ENCODE measurements at regions not wholly inside any gene's neighbourhood (a gene's known extent, or its start where the extent isn't known, plus 50 kb on each side); places are given as distances from the start of the nearest gene placed in this dataset.

DNA sequence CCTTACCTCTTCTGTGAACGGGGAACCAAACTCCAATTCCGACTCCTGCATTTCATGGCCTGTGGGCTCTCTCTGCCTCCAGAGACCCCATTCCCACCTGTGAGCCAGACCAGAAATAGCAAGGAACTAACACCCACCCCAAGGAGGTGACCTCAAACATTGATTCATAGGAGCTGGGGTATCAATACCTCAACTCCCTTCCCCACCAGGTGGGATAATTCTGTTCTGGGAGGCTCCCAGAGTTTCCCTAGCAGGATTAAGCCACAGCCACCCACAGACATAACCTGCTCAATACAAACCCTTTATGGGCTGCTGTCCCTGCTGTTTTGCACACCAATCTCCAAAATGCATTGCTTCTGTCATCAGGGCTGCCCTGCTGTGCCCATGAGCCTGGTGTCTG is 59.6 kb upstream of the FOXF1 start:
- Histone ChIP-seq H3K9me3 (no peaks in the 10 kb centered on the region), H3K27me3 (replicated peaks; ENCODE audit: insufficient read depth) (no peaks in the 10 kb centered on the region), H3K27ac (no peak overlapping the region), H3K36me3 (no peaks in the 10 kb centered on the region), H3K4me1 (replicated peaks) (no peaks in the 10 kb centered on the region), H3K4me3 (no peak overlapping the region)
- 100% methylated on average over 2 of the region's 2 CpGs for WGBS
- DNase-seq (ENCODE audit: low spot score), result no peak
- TF ChIP-seq, protein P1, sequence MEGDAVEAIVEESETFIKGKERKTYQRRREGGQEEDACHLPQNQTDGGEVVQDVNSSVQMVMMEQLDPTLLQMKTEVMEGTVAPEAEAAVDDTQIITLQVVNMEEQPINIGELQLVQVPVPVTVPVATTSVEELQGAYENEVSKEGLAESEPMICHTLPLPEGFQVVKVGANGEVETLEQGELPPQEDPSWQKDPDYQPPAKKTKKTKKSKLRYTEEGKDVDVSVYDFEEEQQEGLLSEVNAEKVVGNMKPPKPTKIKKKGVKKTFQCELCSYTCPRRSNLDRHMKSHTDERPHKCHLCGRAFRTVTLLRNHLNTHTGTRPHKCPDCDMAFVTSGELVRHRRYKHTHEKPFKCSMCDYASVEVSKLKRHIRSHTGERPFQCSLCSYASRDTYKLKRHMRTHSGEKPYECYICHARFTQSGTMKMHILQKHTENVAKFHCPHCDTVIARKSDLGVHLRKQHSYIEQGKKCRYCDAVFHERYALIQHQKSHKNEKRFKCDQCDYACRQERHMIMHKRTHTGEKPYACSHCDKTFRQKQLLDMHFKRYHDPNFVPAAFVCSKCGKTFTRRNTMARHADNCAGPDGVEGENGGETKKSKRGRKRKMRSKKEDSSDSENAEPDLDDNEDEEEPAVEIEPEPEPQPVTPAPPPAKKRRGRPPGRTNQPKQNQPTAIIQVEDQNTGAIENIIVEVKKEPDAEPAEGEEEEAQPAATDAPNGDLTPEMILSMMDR (IDR thresholded peaks at IDR 0.05), result no peak
- TF ChIP-seq POLR2A (IDR thresholded peaks at IDR 0.05) (no peak), POLR2AphosphoS5 (IDR thresholded peaks at IDR 0.05) (no peak)
- intact Hi-C loops (cut with DNase I), result no loop called here

DNA sequence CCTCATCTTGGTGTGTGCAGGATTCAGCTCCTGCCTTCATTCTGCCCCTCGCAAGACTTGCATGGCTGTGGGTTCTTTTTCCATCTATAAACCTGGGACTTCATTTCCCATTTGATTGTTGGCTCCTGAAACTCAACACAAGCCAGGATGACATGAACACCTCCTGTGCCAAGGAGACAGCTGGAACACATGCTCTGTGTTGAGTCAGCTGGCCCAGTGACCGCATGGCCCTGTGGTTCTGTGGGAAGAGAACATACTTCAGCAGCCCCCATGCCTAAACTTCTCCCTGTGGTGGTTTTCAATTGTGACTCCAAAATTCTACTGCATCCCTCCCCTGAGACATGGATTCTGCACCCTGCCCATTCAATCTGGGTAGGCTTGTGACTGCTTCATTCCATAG is 57.9 kb upstream of the FOXF1 start:
- intact Hi-C loops (cut with DNase I), result no loop called here

GRCh38 chr16:86455116-86455515 is 55.2 kb upstream of the FOXF1 start:
- intact Hi-C loops (cut with DNase I), result loop anchor here (5.0 kb wide), 1 partner anchor 42 kb away; no protein-coding TSS in a partner anchor
- H3K27me3 ChIP-seq (replicated peaks; ENCODE audit: insufficient read depth), result no peaks in the 10 kb centered on the region
- no peak overlapping the region for H3K4me3 ChIP-seq
- TF ChIP-seq POLR2A (IDR thresholded peaks at IDR 0.05), result no peak
- TF ChIP-seq, protein P1 (IDR thresholded peaks at IDR 0.05), result no peak
- no peak for TF ChIP-seq POLR2AphosphoS5 (IDR thresholded peaks at IDR 0.05)
- H3K9me3 ChIP-seq, result no peaks in the 10 kb centered on the region
- no peak for DNase-seq (ENCODE audit: low spot score)
- no peaks in the 10 kb centered on the region for H3K36me3 ChIP-seq
- WGBS, result 77% methylated on average over 10 of the region's 10 CpGs
- no peak overlapping the region for H3K27ac ChIP-seq
- no peaks in the 10 kb centered on the region for H3K4me1 ChIP-seq (replicated peaks)

More for the DNA sequence above, 57.9 kb upstream of the FOXF1 start:
- Histone ChIP-seq H3K9me3 (no peaks in the 10 kb centered on the region), H3K4me1 (replicated peaks) (no peaks in the 10 kb centered on the region), H3K27ac (no peak overlapping the region), H3K27me3 (replicated peaks; ENCODE audit: insufficient read depth) (no peaks in the 10 kb centered on the region), H3K4me3 (no peak overlapping the region), H3K36me3 (no peaks in the 10 kb centered on the region)
- TF ChIP-seq POLR2AphosphoS5 (IDR thresholded peaks at IDR 0.05) (no peak), POLR2A (IDR thresholded peaks at IDR 0.05) (no peak)
- TF ChIP-seq, protein P1 (IDR thresholded peaks at IDR 0.05), result no peak
- no peak for DNase-seq (ENCODE audit: low spot score)
- 88% methylated on average over 2 of the region's 2 CpGs for WGBS

- WGBS, result 63% methylated on average over 14 of the region's 14 CpGs
- DNase-seq (ENCODE audit: low spot score), result no peak
- Histone ChIP-seq H3K4me3 (no peak overlapping the region), H3K9me3 (no peaks in the 10 kb centered on the region), H3K27ac (no peak overlapping the region), H3K27me3 (replicated peaks; ENCODE audit: insufficient read depth) (no peaks in the 10 kb centered on the region), H3K4me1 (replicated peaks) (no peaks in the 10 kb centered on the region), H3K36me3 (no peaks in the 10 kb centered on the region)
- no peak for TF ChIP-seq POLR2AphosphoS5 (IDR thresholded peaks at IDR 0.05)
- TF ChIP-seq, protein P1 (IDR thresholded peaks at IDR 0.05), result no peak
- no peak for TF ChIP-seq POLR2A (IDR thresholded peaks at IDR 0.05)
- intact Hi-C loops (cut with DNase I), result loop anchor here (5.0 kb wide), 1 partner anchor 42 kb away; no protein-coding TSS in a partner anchor
Measured at GRCh38 chr16:86455640-86456039, 54.7 kb upstream of the FOXF1 start.

DNA sequence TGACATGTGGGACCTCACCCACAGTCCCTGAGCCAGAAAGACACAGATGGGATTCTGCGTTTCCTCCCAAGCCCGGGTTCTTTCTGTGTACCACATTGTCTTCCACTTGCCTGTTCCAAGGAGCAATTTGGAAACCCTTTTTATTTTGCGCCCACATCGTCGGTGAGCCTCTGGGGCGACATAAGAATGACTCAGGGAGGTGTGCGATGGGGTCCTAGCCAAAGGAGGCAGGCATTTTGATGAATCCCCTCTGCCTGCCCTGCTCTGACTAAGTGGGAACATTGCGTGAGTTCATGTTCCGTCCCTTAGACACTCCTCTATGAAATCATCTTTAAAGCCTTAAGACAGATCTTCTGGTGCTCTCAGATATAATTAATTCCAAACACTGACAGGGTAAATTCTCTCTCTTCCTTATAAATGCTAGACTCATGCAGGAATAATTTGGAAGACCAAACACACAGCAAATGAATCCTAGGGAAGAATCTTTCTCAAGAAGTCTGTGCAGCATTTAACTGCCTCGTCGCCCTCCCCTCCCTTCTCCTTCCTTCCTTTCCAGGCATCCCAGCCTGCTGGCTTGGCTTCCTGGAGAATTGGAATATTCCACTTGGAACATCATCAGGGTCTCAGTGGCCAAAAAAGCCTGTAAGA is 52.7 kb upstream of the FOXF1 start:
- Histone ChIP-seq H3K4me1 (replicated peaks) (no peaks in the 10 kb centered on the region), H3K36me3 (no peaks in the 10 kb centered on the region), H3K4me3 (no peak overlapping the region), H3K9me3 (no peaks in the 10 kb centered on the region), H3K27me3 (replicated peaks; ENCODE audit: insufficient read depth) (no peaks in the 10 kb centered on the region), H3K27ac (peak overlapping the region; percentile 31 to 46)
- WGBS, result 38% methylated on average over 11 of the region's 11 CpGs
- TF ChIP-seq, protein P1 (IDR thresholded peaks at IDR 0.05), result no peak
- TF ChIP-seq POLR2A (IDR thresholded peaks at IDR 0.05) (no peak), POLR2AphosphoS5 (IDR thresholded peaks at IDR 0.05) (no peak)
- no peak for DNase-seq (ENCODE audit: low spot score)
- intact Hi-C loops (cut with DNase I), result loop anchor here (5.0 kb wide), 1 partner anchor 40 kb away; no protein-coding TSS in a partner anchor
